ENCODE measurements at regions not wholly inside any gene's neighbourhood (a gene's known extent, or its start where the extent isn't known, plus 50 kb on each side); places are given as distances from the start of the nearest gene placed in this dataset.

GRCh38 chr3:110272525-110272924 is 799.1 kb upstream of the NECTIN3 start:
- ChIA-PET POLR2A (no interaction called here), RAD21 (ENCODE audit: unreplicated experiment) (no interaction called here)
- intact Hi-C loops (cut with micrococcal nuclease; ENCODE audit: unreplicated experiment) = no loop called here

More at GRCh38 chr3:110272525-110272924, 799.1 kb upstream of the NECTIN3 start:
- Histone ChIP-seq H3K4me3 (no peak overlapping the region), H4K20me1 (ENCODE audit: control insufficient read depth, insufficient read depth) (no peaks in the 10 kb centered on the region), H2AFZ (ENCODE audit: control insufficient read depth, low read depth, low read length) (no peak overlapping the region), H3K9ac (ENCODE audit: control insufficient read depth, insufficient read depth, low read length) (no peak overlapping the region), H3K4me1 (ENCODE audit: control insufficient read depth, insufficient read depth, low read length) (no peaks in the 10 kb centered on the region), H3K79me2 (ENCODE audit: control insufficient read depth, insufficient read depth, low read length) (no peaks in the 10 kb centered on the region), H3K27me3 (replicated peaks in 1 of 2; ENCODE audit: control insufficient read depth in 2 of 2, insufficient read depth in 2 of 2, low read length in 1 of 2) (no peaks in the 10 kb centered on the region), H3K4me2 (ENCODE audit: control insufficient read depth, insufficient read depth) (no peak overlapping the region), H3K36me3 (ENCODE audit: control insufficient read depth in 2 of 2, insufficient read depth in 2 of 2, low read length in 1 of 2) (no peaks in the 10 kb centered on the region), H3K9me3 (replicated peaks; ENCODE audit: control insufficient read depth, insufficient read depth, low read length) (no peaks in the 10 kb centered on the region), H3K27ac (ENCODE audit: control insufficient read depth, insufficient read depth) (no peak overlapping the region)
- in situ Hi-C loops (cut with MboI) = no loop called here
- ATAC-seq = no peak
- FAIRE-seq = no peak
- SMC1A ChIA-PET (ENCODE audit: uncharacterized antibody, unreplicated experiment) = no interaction called here
- 51% methylated on average over 6 of the region's 6 CpGs for WGBS (ENCODE audit: insufficient coverage, insufficient replicate concordance, low lambda C conversion rate, missing lambda C conversion rate)
- DNase-seq (ENCODE audit: low read depth, low spot score) = no peak
- no TSS peak for BruUV-seq (replicated peaks)
- CTCF ChIA-PET = no interaction called here
- TF ChIP-seq CREM (IDR thresholded peaks at IDR 0.05; ENCODE audit: low read depth) = no peak
- no peak for TF ChIP-seq ZNF217 (IDR thresholded peaks at IDR 0.05)
- no peak for TF ChIP-seq ZBTB4 (CRISPR knock-in tag; IDR thresholded peaks at IDR 0.05)

All from GM12878 (cell line).